ENCODE measurements at regions not wholly inside any gene's neighbourhood (a gene's known extent, or its start where the extent isn't known, plus 50 kb on each side); places are given as distances from the start of the nearest gene placed in this dataset.

- Histone ChIP-seq H3K36me3 (ENCODE audit: control insufficient read depth, insufficient read depth, low read length) (no peaks in the 10 kb centered on the region), H3K9ac (ENCODE audit: extremely low read depth, low read length, poor library complexity, severe bottlenecking) (no peak overlapping the region), H3K4me3 (ENCODE audit: low read length) (no peak overlapping the region), H3K27me3 (ENCODE audit: control insufficient read depth, insufficient read depth, low read length, poor library complexity, severe bottlenecking) (no peaks in the 10 kb centered on the region), H3K27ac (ENCODE audit: low read depth, low read length) (no peak overlapping the region), H3K4me1 (ENCODE audit: control insufficient read depth, insufficient read depth, low read length) (peaks cover 18% of the 10 kb centered on the region), H3K9me3 (ENCODE audit: control insufficient read depth, low read length) (peaks cover 35% of the 10 kb centered on the region)
- no peak for TF ChIP-seq CTCF (conservative IDR thresholded peaks at IDR 0.05)
- Mint-ChIP-seq H3K4me1 (peaks cover 50% of the 10 kb centered on the region), H3K27me3 (ENCODE audit: insufficient read depth) (no peaks in the 10 kb centered on the region), H3K9me3 (peaks cover 43% of the 10 kb centered on the region), H3K4me3 (no peak overlapping the region), H3K27ac (peak overlapping the region; percentile 26), H3K36me3 (ENCODE audit: low read depth) (peaks cover 13% of the 10 kb centered on the region)
- WGBS, 2 experiments (ENCODE audit: insufficient coverage in 1 of 2, insufficient read length in 1 of 2): 77 to 100% methylated on average over 1 to 9 of the region's 13 CpGs
- no peak for DNase-seq
Measured at GRCh38 chr12:31876568-31877424, 82.4 kb upstream of the RESF1 start.

DNA sequence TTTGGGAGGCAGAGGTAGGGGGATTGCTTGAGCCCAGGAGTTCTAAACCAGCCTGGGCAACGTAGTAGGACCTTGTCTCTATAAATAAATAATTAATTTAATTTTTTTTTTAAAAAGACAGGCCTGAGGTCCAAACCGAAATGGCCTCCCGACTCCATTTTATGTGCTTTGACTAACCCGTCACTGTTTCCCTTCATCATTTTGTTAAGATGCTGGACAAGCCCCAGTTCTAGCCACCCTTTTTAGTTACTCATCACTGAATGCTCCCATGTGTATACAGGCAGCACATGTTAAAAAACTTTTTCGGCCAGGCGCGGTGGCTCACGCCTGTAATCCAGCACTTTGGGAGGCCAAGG lies 83.6 kb upstream of the RESF1 start:
- Mint-ChIP-seq H3K4me1 (peaks cover 50% of the 10 kb centered on the region), H3K4me3 (no peak overlapping the region), H3K36me3 (ENCODE audit: low read depth) (peaks cover 15% of the 10 kb centered on the region), H3K9me3 (peaks cover 50% of the 10 kb centered on the region), H3K27ac (no peak overlapping the region), H3K27me3 (ENCODE audit: insufficient read depth) (no peaks in the 10 kb centered on the region)
- H3K4me1 ChIP-seq (ENCODE audit: control insufficient read depth, insufficient read depth, low read length): peaks cover 18% of the 10 kb centered on the region
- no peak overlapping the region for H3K27ac ChIP-seq (ENCODE audit: low read depth, low read length)
- TF ChIP-seq CTCF (conservative IDR thresholded peaks at IDR 0.05): no peak
- H3K36me3 ChIP-seq (ENCODE audit: control insufficient read depth, insufficient read depth, low read length): no peaks in the 10 kb centered on the region
- no peak overlapping the region for H3K9ac ChIP-seq (ENCODE audit: extremely low read depth, low read length, poor library complexity, severe bottlenecking)
- DNase-seq: no peak
- no peaks in the 10 kb centered on the region for H3K27me3 ChIP-seq (ENCODE audit: control insufficient read depth, insufficient read depth, low read length, poor library complexity, severe bottlenecking)
- H3K4me3 ChIP-seq (ENCODE audit: low read length): no peak overlapping the region
- peaks cover 36% of the 10 kb centered on the region for H3K9me3 ChIP-seq (ENCODE audit: control insufficient read depth, low read length)
- 94 to 95% methylated on average over 7 of the region's 8 CpGs for WGBS, 2 experiments (ENCODE audit: insufficient coverage in 1 of 2, insufficient read length in 1 of 2)

DNA sequence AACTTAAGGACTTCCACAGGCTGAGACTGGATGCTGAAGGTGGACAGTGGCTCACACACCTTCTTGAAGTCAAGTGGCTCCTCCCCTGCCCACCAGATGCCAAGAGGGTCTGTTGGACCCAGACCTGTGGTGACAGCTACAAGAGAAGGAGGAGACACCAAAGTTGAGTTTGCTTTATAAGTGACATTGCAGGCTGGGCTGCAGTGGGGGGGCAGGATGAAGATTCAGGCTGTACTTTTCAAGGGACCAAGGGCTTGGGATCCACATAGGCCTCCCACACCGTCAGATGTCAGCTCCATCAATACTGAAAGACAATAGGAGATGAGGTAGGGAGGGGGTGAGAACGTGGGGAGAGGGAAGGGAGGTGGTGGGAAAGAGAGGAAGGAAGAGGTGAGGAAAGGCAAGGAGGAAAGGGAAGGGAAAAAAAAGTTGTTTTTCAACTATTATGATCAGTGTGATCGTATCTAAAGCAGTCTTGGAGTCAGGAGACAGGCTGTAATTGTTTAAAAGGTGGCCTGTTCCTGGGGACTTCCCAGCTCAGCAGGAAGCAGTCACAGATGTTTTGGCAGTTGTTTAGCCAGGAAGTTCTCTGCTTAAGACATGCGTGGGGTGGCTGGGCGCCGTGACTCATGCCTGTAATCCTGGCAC lies 84.1 kb upstream of the RESF1 start:
- Histone ChIP-seq H3K4me1 (ENCODE audit: control insufficient read depth, insufficient read depth, low read length) (peaks cover 15% of the 10 kb centered on the region), H3K27ac (ENCODE audit: low read depth, low read length) (no peak overlapping the region), H3K9ac (ENCODE audit: extremely low read depth, low read length, poor library complexity, severe bottlenecking) (no peak overlapping the region), H3K4me3 (ENCODE audit: low read length) (no peak overlapping the region), H3K9me3 (ENCODE audit: control insufficient read depth, low read length) (peaks cover 36% of the 10 kb centered on the region), H3K27me3 (ENCODE audit: control insufficient read depth, insufficient read depth, low read length, poor library complexity, severe bottlenecking) (no peaks in the 10 kb centered on the region), H3K36me3 (ENCODE audit: control insufficient read depth, insufficient read depth, low read length) (no peaks in the 10 kb centered on the region)
- Mint-ChIP-seq H3K4me1 (peaks cover 45% of the 10 kb centered on the region), H3K9me3 (peaks cover 50% of the 10 kb centered on the region), H3K27ac (peak overlapping the region; percentile 49), H3K27me3 (ENCODE audit: insufficient read depth) (no peaks in the 10 kb centered on the region), H3K4me3 (no peak overlapping the region), H3K36me3 (ENCODE audit: low read depth) (peaks cover 16% of the 10 kb centered on the region)
- TF ChIP-seq CTCF (conservative IDR thresholded peaks at IDR 0.05): no peak
- DNase-seq: peak; percentile 81
- 57 to 70% methylated on average over 4 to 6 of the region's 6 CpGs for WGBS, 2 experiments (ENCODE audit: insufficient coverage in 1 of 2, insufficient read length in 1 of 2)
